GM12878 (cell line): ENCODE measurements at regions not wholly inside any gene's neighbourhood (a gene's known extent, or its start where the extent isn't known, plus 50 kb on each side); places are given as distances from the start of the nearest gene placed in this dataset.

Experiments
- EP300 ChIP-seq, 2 experiments: fragments of 150-350 bp in 1 of 2; IDR thresholded peaks; 2 replicates each; pipeline ENCODE4 v1.6.1; 2011 to 2012; ENCODE audit warnings: low read depth in 2 of 2, low read length in 2 of 2, borderline replicate concordance in 1 of 2, improper control_type of control experiment in 1 of 2, inconsistent platforms in 1 of 2; ENCODE audit not compliant: control insufficient read depth in 1 of 2
- NFYB ChIP-seq: IDR thresholded peaks from 2 replicates; pipeline ENCODE4 v1.6.1; 2011; ENCODE audit warnings: low read depth, mild to moderate bottlenecking, low read length, improper control_type of control experiment, moderate library complexity; ENCODE audit not compliant: insufficient read depth
- RFX5 ChIP-seq: IDR thresholded peaks from 2 replicates; pipeline ENCODE4 v1.6.1; 2011; ENCODE audit warnings: low read depth, low read length, improper control_type of control experiment
- STAT1 ChIP-seq: fragments of 450-650 bp; conservative IDR thresholded peaks from 2 replicates; pipeline ENCODE4 v1.6.1; 2014; ENCODE audit warnings: antibody characterized with exemption, mild to moderate bottlenecking
- TF ChIP-seq, protein P1 (sequence below), 3 experiments: IDR thresholded peaks in 2 of 3; conservative IDR thresholded peaks in 1 of 3; 2 replicates each; pipeline ENCODE4 v1.5.1; 2011; ENCODE audit warnings: low read depth in 3 of 3, low read length in 3 of 3, mild to moderate bottlenecking in 3 of 3, control low read depth in 2 of 3, moderate library complexity in 2 of 3, inconsistent platforms in 1 of 3, mixed read lengths in 1 of 3; ENCODE audit not compliant: control insufficient read depth in 2 of 3, insufficient read depth in 1 of 3; ENCODE audit errors: extremely low read depth in 1 of 3
- TF ChIP-seq, protein P2 (sequence below): IDR thresholded peaks from 2 replicates; pipeline ENCODE4 v1.6.1; 2012; ENCODE audit warnings: low read depth, low read length, improper control_type of control experiment
- TF ChIP-seq, protein P3 (sequence below): IDR thresholded peaks from 2 replicates; pipeline ENCODE4 v1.6.1; 2012; ENCODE audit warnings: low read length, inconsistent platforms

DNA sequence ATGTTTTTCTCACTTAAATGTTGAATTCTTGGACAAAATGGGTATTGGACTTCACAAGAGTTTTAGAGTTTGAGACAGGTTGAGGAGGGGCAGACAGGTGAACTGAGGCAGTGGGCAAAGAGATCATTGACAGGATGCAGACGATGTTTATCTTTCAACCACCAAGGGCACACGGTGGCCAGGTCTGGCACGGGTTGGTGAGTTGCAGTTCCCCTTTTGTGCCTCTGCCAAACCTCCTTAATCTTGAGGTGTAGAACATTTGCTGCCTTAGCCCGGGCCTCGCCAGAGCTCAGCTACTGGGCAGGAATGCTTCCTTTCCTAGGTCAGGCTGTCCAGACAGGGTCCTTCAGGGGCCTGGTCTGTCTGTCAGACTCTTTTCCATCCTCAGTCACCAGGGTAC lies 567.4 kb upstream of the SOX9 start:
- TF ChIP-seq, protein P1, sequence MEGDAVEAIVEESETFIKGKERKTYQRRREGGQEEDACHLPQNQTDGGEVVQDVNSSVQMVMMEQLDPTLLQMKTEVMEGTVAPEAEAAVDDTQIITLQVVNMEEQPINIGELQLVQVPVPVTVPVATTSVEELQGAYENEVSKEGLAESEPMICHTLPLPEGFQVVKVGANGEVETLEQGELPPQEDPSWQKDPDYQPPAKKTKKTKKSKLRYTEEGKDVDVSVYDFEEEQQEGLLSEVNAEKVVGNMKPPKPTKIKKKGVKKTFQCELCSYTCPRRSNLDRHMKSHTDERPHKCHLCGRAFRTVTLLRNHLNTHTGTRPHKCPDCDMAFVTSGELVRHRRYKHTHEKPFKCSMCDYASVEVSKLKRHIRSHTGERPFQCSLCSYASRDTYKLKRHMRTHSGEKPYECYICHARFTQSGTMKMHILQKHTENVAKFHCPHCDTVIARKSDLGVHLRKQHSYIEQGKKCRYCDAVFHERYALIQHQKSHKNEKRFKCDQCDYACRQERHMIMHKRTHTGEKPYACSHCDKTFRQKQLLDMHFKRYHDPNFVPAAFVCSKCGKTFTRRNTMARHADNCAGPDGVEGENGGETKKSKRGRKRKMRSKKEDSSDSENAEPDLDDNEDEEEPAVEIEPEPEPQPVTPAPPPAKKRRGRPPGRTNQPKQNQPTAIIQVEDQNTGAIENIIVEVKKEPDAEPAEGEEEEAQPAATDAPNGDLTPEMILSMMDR (IDR thresholded peaks at IDR 0.05 in 2 of 3, conservative IDR thresholded peaks at IDR 0.05 in 1 of 3; ENCODE audit: control insufficient read depth in 2 of 3, extremely low read depth in 1 of 3, insufficient read depth in 1 of 3, low read depth in 3 of 3, low read length in 3 of 3) = no peak
- TF ChIP-seq EP300 (IDR thresholded peaks at IDR 0.05; ENCODE audit: borderline replicate concordance in 1 of 2, control insufficient read depth in 1 of 2, low read depth in 2 of 2, low read length in 2 of 2) = no peak
- no peak for TF ChIP-seq NFYB
- no peak for TF ChIP-seq RFX5
- TF ChIP-seq, protein P2, sequence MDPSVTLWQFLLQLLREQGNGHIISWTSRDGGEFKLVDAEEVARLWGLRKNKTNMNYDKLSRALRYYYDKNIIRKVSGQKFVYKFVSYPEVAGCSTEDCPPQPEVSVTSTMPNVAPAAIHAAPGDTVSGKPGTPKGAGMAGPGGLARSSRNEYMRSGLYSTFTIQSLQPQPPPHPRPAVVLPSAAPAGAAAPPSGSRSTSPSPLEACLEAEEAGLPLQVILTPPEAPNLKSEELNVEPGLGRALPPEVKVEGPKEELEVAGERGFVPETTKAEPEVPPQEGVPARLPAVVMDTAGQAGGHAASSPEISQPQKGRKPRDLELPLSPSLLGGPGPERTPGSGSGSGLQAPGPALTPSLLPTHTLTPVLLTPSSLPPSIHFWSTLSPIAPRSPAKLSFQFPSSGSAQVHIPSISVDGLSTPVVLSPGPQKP = no peak
- TF ChIP-seq STAT1 = no peak
- TF ChIP-seq, protein P3, sequence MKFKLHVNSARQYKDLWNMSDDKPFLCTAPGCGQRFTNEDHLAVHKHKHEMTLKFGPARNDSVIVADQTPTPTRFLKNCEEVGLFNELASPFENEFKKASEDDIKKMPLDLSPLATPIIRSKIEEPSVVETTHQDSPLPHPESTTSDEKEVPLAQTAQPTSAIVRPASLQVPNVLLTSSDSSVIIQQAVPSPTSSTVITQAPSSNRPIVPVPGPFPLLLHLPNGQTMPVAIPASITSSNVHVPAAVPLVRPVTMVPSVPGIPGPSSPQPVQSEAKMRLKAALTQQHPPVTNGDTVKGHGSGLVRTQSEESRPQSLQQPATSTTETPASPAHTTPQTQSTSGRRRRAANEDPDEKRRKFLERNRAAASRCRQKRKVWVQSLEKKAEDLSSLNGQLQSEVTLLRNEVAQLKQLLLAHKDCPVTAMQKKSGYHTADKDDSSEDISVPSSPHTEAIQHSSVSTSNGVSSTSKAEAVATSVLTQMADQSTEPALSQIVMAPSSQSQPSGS = no peak
